Panc1 (cell line): ENCODE measurements at regions not wholly inside any gene's neighbourhood (a gene's known extent, or its start where the extent isn't known, plus 50 kb on each side); places are given as distances from the start of the nearest gene placed in this dataset.

Source experiments
- ATAC-seq: fragments of 200-7000 bp; cut with Tn5 transposase; 2 replicates; pipeline ENCODE4 v1.9.1; 2020; ENCODE audit warnings: mild to moderate bottlenecking, moderate library complexity
- BruUV-seq: library from RNA; stranded (reverse); fragments of 400-500 nt; replicated peaks from 2 replicates; lab custom pipeline; 2021; lab: Mats Ljungman, UMichigan
- CTCF ChIA-PET: fragments of 300-600 bp; sonication (Branson Sonifier 250); formaldehyde crosslinking; loops from one replicate; lab custom pipeline; 2022; ENCODE audit warnings: antibody characterized with exemption; lab: Charles Lee
- POLR2A ChIA-PET: fragments of 300-600 bp; sonication (Branson Sonifier 250); formaldehyde crosslinking; loops from one replicate; lab custom pipeline; 2022; ENCODE audit warnings: antibody characterized with exemption; lab: Charles Lee
- DNase-seq: peaks from one replicate; pipeline ENCODE4 v3.0.0-alpha.2; 2010; ENCODE audit warnings: low read depth, low spot score
- H3K27ac ChIP-seq: 2 replicates; pipeline ENCODE4 v1.5.1; 2011; ENCODE audit warnings: mild to moderate bottlenecking, low read length, inconsistent platforms
- H3K27me3 ChIP-seq: fragments of 200-500 bp; sonication (Bioruptor generic); 2 replicates; pipeline ENCODE4 v1.6.0; 2014; ENCODE audit warnings: low read length, inconsistent platforms; ENCODE audit not compliant: control insufficient read depth, insufficient read depth
- H3K36me3 ChIP-seq: fragments of 200-500 bp; sonication (Bioruptor generic); 2 replicates; pipeline ENCODE4 v1.5.1; 2014; ENCODE audit warnings: inconsistent platforms, mild to moderate bottlenecking, low read length, moderate library complexity; ENCODE audit not compliant: control insufficient read depth, insufficient read depth
- H3K4me1 ChIP-seq: 2 replicates; pipeline ENCODE4 v1.5.1; 2011; ENCODE audit warnings: inconsistent platforms, mild to moderate bottlenecking, low read length, moderate library complexity; ENCODE audit not compliant: control insufficient read depth, insufficient read depth
- H3K4me3 ChIP-seq, 2 experiments: 2 replicates each; pipeline ENCODE4 v1.5.1; 2011 to 2012; ENCODE audit warnings: low read depth in 2 of 2, low read length in 2 of 2, mild to moderate bottlenecking in 2 of 2, inconsistent platforms in 1 of 2, moderate library complexity in 1 of 2
- H3K9me3 ChIP-seq: fragments of 200-500 bp; sonication (Bioruptor generic); 2 replicates; pipeline ENCODE4 v1.5.1; 2014; ENCODE audit warnings: low read depth, mild to moderate bottlenecking, inconsistent platforms, low read length, moderate library complexity; ENCODE audit not compliant: control insufficient read depth, insufficient read depth
- POLR2AphosphoS5 ChIP-seq: IDR thresholded peaks from 2 replicates; pipeline ENCODE4 v1.6.1; 2012; ENCODE audit warnings: mild to moderate bottlenecking, low read depth, low read length, moderate library complexity
- SIN3A ChIP-seq: IDR thresholded peaks from 2 replicates; pipeline ENCODE4 v1.6.1; 2012; ENCODE audit warnings: low read depth, mild to moderate bottlenecking, low read length, moderate library complexity, borderline replicate concordance; ENCODE audit not compliant: insufficient read depth
- TCF7L2 ChIP-seq: IDR thresholded peaks from 2 replicates; pipeline ENCODE4 v1.6.1; 2011; ENCODE audit warnings: mild to moderate bottlenecking, low read depth, low read length, inconsistent platforms
- in situ Hi-C: cut with HindIII; loops from 2 replicates; pipeline ENCODE4 v1.10.0; 2016; ENCODE audit warnings: low sequenced_read_pairs, low pct_unique_long_range_greater_than_20kb
- intact Hi-C: fragments of 100-400 bp; cut with micrococcal nuclease; formaldehyde crosslinking; loops from one replicate; pipeline ENCODE4 v1.10.0; 2022; ENCODE audit not compliant: unreplicated experiment
- TF ChIP-seq, protein P1 (sequence below): fragments of 450-650 bp; IDR thresholded peaks from 2 replicates; pipeline ENCODE4 v1.5.1; 2017; ENCODE audit warnings: mild to moderate bottlenecking
- TF ChIP-seq, protein P2 (sequence below), 2 experiments: IDR thresholded peaks; 2 replicates each; pipeline ENCODE4 v1.6.1; 2011 to 2012; ENCODE audit warnings: low read depth in 2 of 2, control low read depth in 1 of 2, low read length in 1 of 2, mild to moderate bottlenecking in 1 of 2, moderate library complexity in 1 of 2; ENCODE audit not compliant: insufficient read depth in 1 of 2

- no peaks in the 10 kb centered on the region for H3K9me3 ChIP-seq
- no TSS peak for BruUV-seq
- H3K4me1 ChIP-seq: no peaks in the 10 kb centered on the region
- intact Hi-C loops (no loop called here), in situ Hi-C loops (no loop called here)
- no peak for TF ChIP-seq TCF7L2
- ChIA-PET POLR2A (interaction anchor here (0.6 kb wide), 1 partner anchor 1383 kb away, joined by 3 read pairs; no protein-coding TSS in a partner anchor), CTCF (no interaction called here)
- H3K27me3 ChIP-seq: no peaks in the 10 kb centered on the region; the same call in 1 of the 2 replicates
- no peak overlapping the region for H3K27ac ChIP-seq
- no peak overlapping the region for H3K4me3 ChIP-seq
- DNase-seq (no peak), ATAC-seq (no peak)
- H3K36me3 ChIP-seq: no peaks in the 10 kb centered on the region
Measured at GRCh38 chr6:33918175-33918695, 114.4 kb upstream of the MLN start.

DNA sequence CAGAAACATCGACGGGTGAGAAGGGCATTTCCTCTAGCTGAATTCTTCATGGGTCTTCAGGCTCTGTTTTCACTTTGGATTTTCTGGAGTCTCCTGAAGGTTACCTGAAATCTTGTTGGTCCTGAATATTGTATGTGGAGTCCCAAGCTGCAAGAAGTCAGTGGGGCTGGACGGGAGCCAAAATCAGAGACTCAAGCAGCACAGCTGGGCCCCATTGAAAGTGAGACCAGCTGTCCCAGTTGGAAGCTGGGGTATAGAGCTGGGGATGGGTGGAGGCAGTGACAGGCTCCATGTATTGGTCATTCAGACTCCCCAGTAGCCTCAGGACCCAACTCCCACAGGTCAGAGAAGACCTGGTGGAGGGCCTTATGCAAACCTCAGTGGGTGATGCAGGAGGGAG lies 111.3 kb upstream of the MLN start:
- Histone ChIP-seq H3K4me1 (no peaks in the 10 kb centered on the region), H3K36me3 (no peaks in the 10 kb centered on the region), H3K9me3 (no peaks in the 10 kb centered on the region), H3K27ac (no peak overlapping the region), H3K4me3 (no peak overlapping the region), H3K27me3 (no peaks in the 10 kb centered on the region; the same call in 1 of the 2 replicates)
- in situ Hi-C loops (no loop called here), intact Hi-C loops (no loop called here)
- ATAC-seq (no peak), DNase-seq (no peak)
- TF ChIP-seq SIN3A (no peak), TCF7L2 (no peak), POLR2AphosphoS5 (no peak)
- TF ChIP-seq, protein P1, sequence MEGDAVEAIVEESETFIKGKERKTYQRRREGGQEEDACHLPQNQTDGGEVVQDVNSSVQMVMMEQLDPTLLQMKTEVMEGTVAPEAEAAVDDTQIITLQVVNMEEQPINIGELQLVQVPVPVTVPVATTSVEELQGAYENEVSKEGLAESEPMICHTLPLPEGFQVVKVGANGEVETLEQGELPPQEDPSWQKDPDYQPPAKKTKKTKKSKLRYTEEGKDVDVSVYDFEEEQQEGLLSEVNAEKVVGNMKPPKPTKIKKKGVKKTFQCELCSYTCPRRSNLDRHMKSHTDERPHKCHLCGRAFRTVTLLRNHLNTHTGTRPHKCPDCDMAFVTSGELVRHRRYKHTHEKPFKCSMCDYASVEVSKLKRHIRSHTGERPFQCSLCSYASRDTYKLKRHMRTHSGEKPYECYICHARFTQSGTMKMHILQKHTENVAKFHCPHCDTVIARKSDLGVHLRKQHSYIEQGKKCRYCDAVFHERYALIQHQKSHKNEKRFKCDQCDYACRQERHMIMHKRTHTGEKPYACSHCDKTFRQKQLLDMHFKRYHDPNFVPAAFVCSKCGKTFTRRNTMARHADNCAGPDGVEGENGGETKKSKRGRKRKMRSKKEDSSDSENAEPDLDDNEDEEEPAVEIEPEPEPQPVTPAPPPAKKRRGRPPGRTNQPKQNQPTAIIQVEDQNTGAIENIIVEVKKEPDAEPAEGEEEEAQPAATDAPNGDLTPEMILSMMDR: no peak
- TF ChIP-seq, protein P2, sequence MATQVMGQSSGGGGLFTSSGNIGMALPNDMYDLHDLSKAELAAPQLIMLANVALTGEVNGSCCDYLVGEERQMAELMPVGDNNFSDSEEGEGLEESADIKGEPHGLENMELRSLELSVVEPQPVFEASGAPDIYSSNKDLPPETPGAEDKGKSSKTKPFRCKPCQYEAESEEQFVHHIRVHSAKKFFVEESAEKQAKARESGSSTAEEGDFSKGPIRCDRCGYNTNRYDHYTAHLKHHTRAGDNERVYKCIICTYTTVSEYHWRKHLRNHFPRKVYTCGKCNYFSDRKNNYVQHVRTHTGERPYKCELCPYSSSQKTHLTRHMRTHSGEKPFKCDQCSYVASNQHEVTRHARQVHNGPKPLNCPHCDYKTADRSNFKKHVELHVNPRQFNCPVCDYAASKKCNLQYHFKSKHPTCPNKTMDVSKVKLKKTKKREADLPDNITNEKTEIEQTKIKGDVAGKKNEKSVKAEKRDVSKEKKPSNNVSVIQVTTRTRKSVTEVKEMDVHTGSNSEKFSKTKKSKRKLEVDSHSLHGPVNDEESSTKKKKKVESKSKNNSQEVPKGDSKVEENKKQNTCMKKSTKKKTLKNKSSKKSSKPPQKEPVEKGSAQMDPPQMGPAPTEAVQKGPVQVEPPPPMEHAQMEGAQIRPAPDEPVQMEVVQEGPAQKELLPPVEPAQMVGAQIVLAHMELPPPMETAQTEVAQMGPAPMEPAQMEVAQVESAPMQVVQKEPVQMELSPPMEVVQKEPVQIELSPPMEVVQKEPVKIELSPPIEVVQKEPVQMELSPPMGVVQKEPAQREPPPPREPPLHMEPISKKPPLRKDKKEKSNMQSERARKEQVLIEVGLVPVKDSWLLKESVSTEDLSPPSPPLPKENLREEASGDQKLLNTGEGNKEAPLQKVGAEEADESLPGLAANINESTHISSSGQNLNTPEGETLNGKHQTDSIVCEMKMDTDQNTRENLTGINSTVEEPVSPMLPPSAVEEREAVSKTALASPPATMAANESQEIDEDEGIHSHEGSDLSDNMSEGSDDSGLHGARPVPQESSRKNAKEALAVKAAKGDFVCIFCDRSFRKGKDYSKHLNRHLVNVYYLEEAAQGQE (IDR thresholded peaks at IDR 0.05; ENCODE audit: insufficient read depth in 1 of 2, low read depth in 2 of 2, low read length in 1 of 2): no peak
- no TSS peak for BruUV-seq
- ChIA-PET CTCF (no interaction called here), POLR2A (no interaction called here)

GRCh38 chr6:33914645-33915044 lies 110.8 kb upstream of the MLN start:
- ChIA-PET POLR2A (no interaction called here), CTCF (no interaction called here)
- intact Hi-C loops: no loop called here
- no TSS peak for BruUV-seq
- DNase-seq: no peak
- in situ Hi-C loops: no loop called here
- H3K4me1 ChIP-seq: no peaks in the 10 kb centered on the region
- no peaks in the 10 kb centered on the region; the same call in 1 of the 2 replicates for H3K27me3 ChIP-seq
- H3K9me3 ChIP-seq: no peaks in the 10 kb centered on the region
- H3K27ac ChIP-seq: no peak overlapping the region
- no peaks in the 10 kb centered on the region for H3K36me3 ChIP-seq
- no peak for TF ChIP-seq POLR2AphosphoS5
- TF ChIP-seq, protein P1: no peak
- no peak for TF ChIP-seq SIN3A
- no peak for TF ChIP-seq TCF7L2
- TF ChIP-seq, protein P2 (IDR thresholded peaks at IDR 0.05; ENCODE audit: insufficient read depth in 1 of 2, low read depth in 2 of 2, low read length in 1 of 2): no peak
- no peak for ATAC-seq
- no peak overlapping the region for H3K4me3 ChIP-seq
